Neural cell (in vitro differentiated cells): ENCODE measurements at regions not wholly inside any gene's neighbourhood (a gene's known extent, or its start where the extent isn't known, plus 50 kb on each side); places are given as distances from the start of the nearest gene placed in this dataset.

Experiments used
- EP300 ChIP-seq: fragments of 450-650 bp; conservative IDR thresholded peaks from 2 replicates; pipeline ENCODE4 v1.6.1; 2014; ENCODE audit warnings: antibody characterized with exemption, mild to moderate bottlenecking, moderate library complexity; ENCODE audit not compliant: poor library complexity, severe bottlenecking
- EZH2 ChIP-seq: fragments of 200-600, 300-800 bp; shearing (Covaris generic), sonication (generic); IDR thresholded peaks from 2 replicates; pipeline ENCODE4 v1.6.1; 2014; ENCODE audit warnings: antibody characterized with exemption, low read length, borderline replicate concordance, mild to moderate bottlenecking; ENCODE audit not compliant: insufficient read depth, poor library complexity, severe bottlenecking
- POLR2AphosphoS5 ChIP-seq: IDR thresholded peaks from 2 replicates; pipeline ENCODE4 v1.6.1; 2012
- SMC3 ChIP-seq: fragments of 450-650 bp; conservative IDR thresholded peaks from 2 replicates; pipeline ENCODE4 v1.6.1; 2014; ENCODE audit warnings: antibody characterized with exemption, mild to moderate bottlenecking, moderate library complexity; ENCODE audit not compliant: poor library complexity
- TF ChIP-seq, protein P1 (sequence below): fragments of 450-650 bp; IDR thresholded peaks from 2 replicates; pipeline ENCODE4 v1.5.1; 2014; ENCODE audit warnings: antibody characterized with exemption, mild to moderate bottlenecking, moderate library complexity; ENCODE audit not compliant: poor library complexity, severe bottlenecking
- TF ChIP-seq, protein P2 (sequence below): IDR thresholded peaks from 2 replicates; pipeline ENCODE4 v1.6.1; 2012; ENCODE audit warnings: borderline replicate concordance

DNA sequence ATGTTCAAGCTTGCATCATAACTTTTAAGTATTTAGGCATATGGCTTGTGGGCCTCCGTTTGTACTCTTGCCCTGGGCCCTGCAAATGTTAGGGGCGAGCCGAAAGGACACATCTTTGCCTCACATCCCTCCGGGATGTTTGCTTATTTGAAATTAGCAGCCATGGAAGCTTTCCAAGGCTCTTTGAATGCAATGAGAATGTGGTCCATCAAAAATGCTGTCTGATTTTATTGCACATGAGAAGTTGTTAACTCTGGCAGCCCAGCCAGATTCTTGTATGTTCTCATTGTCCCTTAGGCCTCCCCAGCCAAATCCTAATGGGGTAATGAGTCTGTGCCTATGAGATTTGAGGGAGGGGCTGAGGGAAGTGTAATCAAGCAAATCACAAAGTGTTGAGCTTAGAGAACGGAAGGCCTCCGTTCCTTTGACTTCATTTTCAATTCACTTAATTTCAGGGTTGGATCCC, 261.2 kb upstream of the MARCKS start:
- TF ChIP-seq EZH2 (no peak), SMC3 (no peak), EP300 (no peak), POLR2AphosphoS5 (no peak)
- TF ChIP-seq, protein P1, sequence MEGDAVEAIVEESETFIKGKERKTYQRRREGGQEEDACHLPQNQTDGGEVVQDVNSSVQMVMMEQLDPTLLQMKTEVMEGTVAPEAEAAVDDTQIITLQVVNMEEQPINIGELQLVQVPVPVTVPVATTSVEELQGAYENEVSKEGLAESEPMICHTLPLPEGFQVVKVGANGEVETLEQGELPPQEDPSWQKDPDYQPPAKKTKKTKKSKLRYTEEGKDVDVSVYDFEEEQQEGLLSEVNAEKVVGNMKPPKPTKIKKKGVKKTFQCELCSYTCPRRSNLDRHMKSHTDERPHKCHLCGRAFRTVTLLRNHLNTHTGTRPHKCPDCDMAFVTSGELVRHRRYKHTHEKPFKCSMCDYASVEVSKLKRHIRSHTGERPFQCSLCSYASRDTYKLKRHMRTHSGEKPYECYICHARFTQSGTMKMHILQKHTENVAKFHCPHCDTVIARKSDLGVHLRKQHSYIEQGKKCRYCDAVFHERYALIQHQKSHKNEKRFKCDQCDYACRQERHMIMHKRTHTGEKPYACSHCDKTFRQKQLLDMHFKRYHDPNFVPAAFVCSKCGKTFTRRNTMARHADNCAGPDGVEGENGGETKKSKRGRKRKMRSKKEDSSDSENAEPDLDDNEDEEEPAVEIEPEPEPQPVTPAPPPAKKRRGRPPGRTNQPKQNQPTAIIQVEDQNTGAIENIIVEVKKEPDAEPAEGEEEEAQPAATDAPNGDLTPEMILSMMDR: no peak
- TF ChIP-seq, protein P2, sequence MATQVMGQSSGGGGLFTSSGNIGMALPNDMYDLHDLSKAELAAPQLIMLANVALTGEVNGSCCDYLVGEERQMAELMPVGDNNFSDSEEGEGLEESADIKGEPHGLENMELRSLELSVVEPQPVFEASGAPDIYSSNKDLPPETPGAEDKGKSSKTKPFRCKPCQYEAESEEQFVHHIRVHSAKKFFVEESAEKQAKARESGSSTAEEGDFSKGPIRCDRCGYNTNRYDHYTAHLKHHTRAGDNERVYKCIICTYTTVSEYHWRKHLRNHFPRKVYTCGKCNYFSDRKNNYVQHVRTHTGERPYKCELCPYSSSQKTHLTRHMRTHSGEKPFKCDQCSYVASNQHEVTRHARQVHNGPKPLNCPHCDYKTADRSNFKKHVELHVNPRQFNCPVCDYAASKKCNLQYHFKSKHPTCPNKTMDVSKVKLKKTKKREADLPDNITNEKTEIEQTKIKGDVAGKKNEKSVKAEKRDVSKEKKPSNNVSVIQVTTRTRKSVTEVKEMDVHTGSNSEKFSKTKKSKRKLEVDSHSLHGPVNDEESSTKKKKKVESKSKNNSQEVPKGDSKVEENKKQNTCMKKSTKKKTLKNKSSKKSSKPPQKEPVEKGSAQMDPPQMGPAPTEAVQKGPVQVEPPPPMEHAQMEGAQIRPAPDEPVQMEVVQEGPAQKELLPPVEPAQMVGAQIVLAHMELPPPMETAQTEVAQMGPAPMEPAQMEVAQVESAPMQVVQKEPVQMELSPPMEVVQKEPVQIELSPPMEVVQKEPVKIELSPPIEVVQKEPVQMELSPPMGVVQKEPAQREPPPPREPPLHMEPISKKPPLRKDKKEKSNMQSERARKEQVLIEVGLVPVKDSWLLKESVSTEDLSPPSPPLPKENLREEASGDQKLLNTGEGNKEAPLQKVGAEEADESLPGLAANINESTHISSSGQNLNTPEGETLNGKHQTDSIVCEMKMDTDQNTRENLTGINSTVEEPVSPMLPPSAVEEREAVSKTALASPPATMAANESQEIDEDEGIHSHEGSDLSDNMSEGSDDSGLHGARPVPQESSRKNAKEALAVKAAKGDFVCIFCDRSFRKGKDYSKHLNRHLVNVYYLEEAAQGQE: no peak
